ENCODE measurements at regions not wholly inside any gene's neighbourhood (a gene's known extent, or its start where the extent isn't known, plus 50 kb on each side); places are given as distances from the start of the nearest gene placed in this dataset.
"Not testable (repeated sequence)": the region's sequence is repeated elsewhere in the genome, so short reads cannot be mapped to it uniquely, and the experiment has no call there.

DNA sequence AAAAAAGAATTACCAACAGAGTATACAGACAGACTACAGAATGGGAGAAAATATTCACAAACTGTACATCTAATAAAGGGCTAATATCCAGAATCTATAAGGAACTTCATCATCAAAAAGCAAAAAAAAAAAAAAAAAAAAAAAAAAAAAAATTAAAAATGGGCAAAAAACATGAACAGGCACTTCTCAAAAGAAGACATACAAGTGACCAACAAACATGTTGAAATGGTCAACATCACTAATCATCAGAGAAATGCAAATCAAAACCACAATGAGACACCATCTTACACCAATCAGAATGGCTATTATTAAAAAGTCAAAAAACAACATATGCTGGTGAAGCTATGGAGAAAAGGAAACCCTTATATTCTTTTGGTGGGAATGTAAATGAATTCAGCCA is 952.8 kb downstream of the LRRIQ3 start:
- not testable (repeated sequence) for DNase-seq (ENCODE audit: low read depth, low spot score)

- DNase-seq (ENCODE audit: low read depth, low spot score) = no peak
Observed at GRCh38 chr1:73218995-73219546, 936.7 kb upstream of the NEGR1 start.

GRCh38 chr1:73205294-73205973 is 923.1 kb upstream of the NEGR1 start:
- DNase-seq (ENCODE audit: low read depth, low spot score) = peak; percentile 40

DNA sequence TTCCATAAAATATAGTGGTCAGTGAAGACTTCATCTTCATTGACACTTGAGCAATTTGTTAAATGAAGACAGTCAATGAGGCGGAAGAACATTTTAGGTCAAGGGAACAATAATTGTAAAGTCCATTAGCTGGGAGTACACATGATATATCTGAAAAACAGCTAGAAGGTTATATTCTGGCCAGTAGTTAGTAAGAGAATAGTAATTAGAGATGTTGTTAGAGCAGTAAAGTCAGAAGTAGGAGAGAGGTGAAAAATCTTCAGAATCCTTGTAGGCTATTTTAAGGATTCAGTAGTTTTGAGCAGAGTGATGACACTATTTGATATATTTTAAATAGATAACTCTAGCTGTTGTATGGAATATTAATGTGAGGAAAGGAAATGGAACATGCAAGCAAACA is 915.6 kb upstream of the NEGR1 start:
- no peak for DNase-seq (ENCODE audit: low read depth, low spot score)

DNA sequence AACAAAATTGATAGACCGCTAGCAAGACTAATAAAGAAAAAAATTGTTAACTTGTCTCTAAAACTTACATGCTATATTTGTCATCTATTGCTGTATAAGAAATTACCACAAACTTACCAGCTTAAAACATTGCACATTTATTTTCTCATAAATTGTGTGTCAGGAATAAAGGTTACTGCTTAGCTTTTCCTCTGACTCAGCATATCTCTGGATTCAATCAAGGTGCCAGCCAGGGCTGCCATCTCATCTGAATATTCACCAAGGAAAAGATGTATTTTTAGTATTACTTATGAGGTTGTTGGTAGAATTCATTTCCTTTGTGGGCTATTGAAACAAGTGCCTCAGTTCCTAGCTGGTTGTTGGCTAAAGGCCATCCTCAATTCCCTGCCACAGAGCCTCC is 912.6 kb upstream of the NEGR1 start:
- no peak for DNase-seq (ENCODE audit: low read depth, low spot score)

- DNase-seq (ENCODE audit: low read depth, low spot score) = not testable (repeated sequence)
Observed at GRCh38 chr1:73183581-73183980, 901.2 kb upstream of the NEGR1 start.

DNA sequence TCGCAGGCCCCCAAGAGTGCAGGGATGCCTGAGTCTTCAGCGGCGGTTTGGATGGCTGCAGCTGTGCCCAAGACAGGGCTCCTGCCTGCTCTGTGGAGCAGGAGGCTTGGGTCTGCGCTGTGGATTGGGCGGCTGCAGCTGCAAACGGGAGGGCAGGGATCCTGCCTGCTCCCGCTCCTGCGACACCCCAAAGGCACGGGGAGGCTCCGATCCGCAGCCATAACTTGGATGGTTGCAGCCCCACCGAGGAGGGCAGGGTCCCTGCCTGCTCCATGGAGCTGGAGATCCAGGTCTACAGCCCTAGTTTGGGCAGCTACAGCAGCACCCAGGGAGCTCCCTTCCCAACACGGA is 898.8 kb upstream of the NEGR1 start:
- DNase-seq (ENCODE audit: low read depth, low spot score) = no peak

- no peak for DNase-seq (ENCODE audit: low read depth, low spot score)
Observed at GRCh38 chr1:73180397-73181189, 898.3 kb upstream of the NEGR1 start.

DNA sequence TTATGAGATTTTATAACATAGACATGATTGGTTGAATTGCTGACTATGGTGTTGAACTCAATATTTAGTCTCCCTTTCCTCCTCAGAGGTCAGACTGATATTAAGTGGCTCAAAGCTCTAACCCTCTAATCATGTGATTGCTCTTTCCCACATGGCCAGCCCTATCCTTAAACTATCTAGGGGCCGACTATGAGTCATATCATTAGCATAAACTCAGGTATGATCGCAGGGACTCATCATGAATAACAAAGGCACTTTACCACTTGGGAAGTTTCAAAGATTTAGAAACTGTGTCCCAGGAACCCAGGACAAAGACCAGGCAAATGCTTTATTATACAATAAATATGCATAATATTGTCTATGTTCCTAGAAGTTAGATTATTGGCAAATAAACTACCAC is 894.6 kb upstream of the NEGR1 start:
- no peak for DNase-seq (ENCODE audit: low read depth, low spot score)

- no peak for DNase-seq (ENCODE audit: low read depth, low spot score)
Observed at GRCh38 chr1:73167009-73167657, 884.8 kb upstream of the NEGR1 start.

GRCh38 chr1:73162564-73162963 is 880.2 kb upstream of the NEGR1 start:
- no peak for DNase-seq (ENCODE audit: low read depth, low spot score)

- DNase-seq (ENCODE audit: low read depth, low spot score) = no peak
Observed at GRCh38 chr1:73161418-73161817, 879.1 kb upstream of the NEGR1 start.

GRCh38 chr1:73160759-73161158 is 878.4 kb upstream of the NEGR1 start:
- no peak for DNase-seq (ENCODE audit: low read depth, low spot score)

GRCh38 chr1:73144311-73144710 is 862.0 kb upstream of the NEGR1 start:
- DNase-seq (ENCODE audit: low read depth, low spot score) = no peak

GRCh38 chr1:73136975-73137374 is 854.6 kb upstream of the NEGR1 start:
- no peak for DNase-seq (ENCODE audit: low read depth, low spot score)

DNA sequence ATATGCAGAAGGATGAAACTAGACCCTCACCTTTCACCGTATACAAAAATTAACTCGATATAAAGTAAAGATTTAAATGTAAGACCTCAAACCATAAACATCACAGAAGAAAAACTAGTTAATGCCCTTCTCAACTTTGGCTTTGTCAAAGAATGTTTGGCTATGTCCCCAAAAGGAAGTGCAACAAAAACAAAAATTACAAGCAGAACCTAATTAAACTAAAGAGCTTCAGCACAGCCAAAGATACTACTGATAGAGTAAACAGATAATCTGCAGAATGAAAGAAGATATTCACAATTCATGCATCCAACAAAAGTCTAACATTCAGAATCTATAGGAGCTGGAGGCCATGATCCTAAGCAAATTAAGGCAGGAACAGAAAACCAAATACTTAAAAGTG is 824.6 kb upstream of the NEGR1 start:
- DNase-seq (ENCODE audit: low read depth, low spot score) = no peak

GRCh38 chr1:73105755-73106154 is 823.4 kb upstream of the NEGR1 start:
- DNase-seq (ENCODE audit: low read depth, low spot score) = no peak

GRCh38 chr1:73104749-73105148 is 822.4 kb upstream of the NEGR1 start:
- no peak for DNase-seq (ENCODE audit: low read depth, low spot score)

DNA sequence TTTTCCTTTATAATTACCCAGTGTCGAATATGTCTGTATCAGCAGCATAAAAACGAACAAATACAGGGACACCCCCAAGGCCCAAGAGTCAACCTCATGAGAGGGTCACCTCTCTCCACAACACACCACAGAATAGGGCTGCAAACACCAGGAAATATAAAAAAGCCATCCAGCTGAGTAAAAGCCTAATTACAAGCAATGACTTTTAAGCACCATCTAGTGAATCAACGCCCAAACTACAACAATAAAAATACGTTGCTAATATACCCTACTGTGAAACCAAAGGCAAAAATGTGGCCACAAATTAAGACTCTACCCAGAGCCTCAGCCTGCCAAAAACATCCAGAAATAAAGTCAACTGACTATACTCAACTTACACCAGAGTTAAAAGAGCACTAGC is 817.9 kb upstream of the NEGR1 start:
- DNase-seq (ENCODE audit: low read depth, low spot score) = no peak

- no peak for DNase-seq (ENCODE audit: low read depth, low spot score)
Observed at GRCh38 chr1:73097917-73098316, 815.6 kb upstream of the NEGR1 start.

DNA sequence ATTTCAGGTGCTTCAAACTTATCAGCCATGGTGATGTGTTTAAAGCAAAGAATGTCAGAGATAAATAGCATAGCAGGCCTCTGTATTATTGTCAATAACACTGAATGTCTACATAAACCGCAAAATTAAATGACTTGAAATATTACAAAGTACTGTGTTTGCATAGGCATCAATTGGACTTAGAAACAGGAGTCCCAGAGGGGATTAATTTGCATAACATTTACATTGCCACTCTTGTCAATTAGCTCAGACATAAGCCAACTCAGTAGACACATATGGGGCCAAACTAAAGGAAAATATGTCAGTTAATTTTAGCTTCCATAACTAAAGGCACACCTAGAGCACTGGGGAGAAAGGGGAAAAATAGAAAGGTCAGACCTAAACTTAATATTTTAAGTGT is 814.5 kb upstream of the NEGR1 start:
- DNase-seq (ENCODE audit: low read depth, low spot score) = no peak

GRCh38 chr1:73092383-73092782 is 810.0 kb upstream of the NEGR1 start:
- DNase-seq (ENCODE audit: low read depth, low spot score) = no peak

DNA sequence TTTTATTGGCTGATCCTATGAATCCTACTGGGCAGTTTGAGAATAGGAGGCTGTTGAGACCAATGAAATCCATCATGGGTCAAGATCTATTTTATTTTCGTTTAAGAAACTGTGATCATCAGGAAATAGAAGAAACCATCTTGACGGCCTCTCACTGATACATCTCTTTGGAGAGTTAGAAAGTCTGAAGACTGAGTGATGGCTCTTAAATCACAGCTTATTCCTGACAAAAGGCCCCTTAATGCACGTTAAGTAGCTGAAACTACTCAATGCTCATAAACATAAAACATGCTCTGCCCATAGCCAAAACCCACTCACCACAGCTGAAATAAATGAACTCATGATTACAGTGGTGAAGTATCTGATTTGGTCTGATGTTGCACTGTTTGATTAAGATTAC is 784.5 kb upstream of the NEGR1 start:
- no peak for DNase-seq (ENCODE audit: low read depth, low spot score)
